ENCODE measurements at regions not wholly inside any gene's neighbourhood (a gene's known extent, or its start where the extent isn't known, plus 50 kb on each side); places are given as distances from the start of the nearest gene placed in this dataset.

DNA sequence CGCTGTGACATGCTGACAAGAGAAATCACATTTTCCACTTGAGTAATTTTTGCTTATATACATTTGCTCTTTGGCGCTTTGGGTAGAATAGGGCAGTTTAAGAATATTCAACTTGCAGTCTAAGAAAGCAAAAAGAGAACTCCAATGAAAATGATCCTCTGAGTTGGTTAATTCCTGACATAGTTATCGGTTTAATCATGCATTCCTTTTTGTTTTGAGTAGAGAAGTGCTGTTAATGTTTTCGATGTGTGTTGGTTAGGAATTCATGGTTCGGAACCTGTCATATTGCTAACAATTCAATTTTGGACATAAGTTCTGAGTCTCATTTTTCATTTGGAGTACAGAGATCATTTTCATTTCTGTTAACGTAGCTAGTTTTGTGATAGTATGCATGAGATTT is 700.6 kb upstream of the PITX2 start:
- no peak for ATAC-seq (ENCODE audit: insufficient read depth, low read depth)
- no peak for DNase-seq
- no peaks in the 10 kb centered on the region for H3K36me3 ChIP-seq (ENCODE audit: insufficient read depth, low read length)
- H2AFZ ChIP-seq (ENCODE audit: low read depth, low read length), result no peak overlapping the region
- TF ChIP-seq EZH2 (IDR thresholded peaks at IDR 0.05; ENCODE audit: borderline replicate concordance, low read depth, low read length, severe bottlenecking), result no peak
- TF ChIP-seq, protein P1, sequence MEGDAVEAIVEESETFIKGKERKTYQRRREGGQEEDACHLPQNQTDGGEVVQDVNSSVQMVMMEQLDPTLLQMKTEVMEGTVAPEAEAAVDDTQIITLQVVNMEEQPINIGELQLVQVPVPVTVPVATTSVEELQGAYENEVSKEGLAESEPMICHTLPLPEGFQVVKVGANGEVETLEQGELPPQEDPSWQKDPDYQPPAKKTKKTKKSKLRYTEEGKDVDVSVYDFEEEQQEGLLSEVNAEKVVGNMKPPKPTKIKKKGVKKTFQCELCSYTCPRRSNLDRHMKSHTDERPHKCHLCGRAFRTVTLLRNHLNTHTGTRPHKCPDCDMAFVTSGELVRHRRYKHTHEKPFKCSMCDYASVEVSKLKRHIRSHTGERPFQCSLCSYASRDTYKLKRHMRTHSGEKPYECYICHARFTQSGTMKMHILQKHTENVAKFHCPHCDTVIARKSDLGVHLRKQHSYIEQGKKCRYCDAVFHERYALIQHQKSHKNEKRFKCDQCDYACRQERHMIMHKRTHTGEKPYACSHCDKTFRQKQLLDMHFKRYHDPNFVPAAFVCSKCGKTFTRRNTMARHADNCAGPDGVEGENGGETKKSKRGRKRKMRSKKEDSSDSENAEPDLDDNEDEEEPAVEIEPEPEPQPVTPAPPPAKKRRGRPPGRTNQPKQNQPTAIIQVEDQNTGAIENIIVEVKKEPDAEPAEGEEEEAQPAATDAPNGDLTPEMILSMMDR (IDR thresholded peaks at IDR 0.05; ENCODE audit: borderline replicate concordance, extremely low read depth, low read length, poor library complexity, severe bottlenecking), result no peak
- no peaks in the 10 kb centered on the region for H3K79me2 ChIP-seq (ENCODE audit: insufficient read depth, low read length)
- H3K4me3 ChIP-seq (ENCODE audit: low read depth in 1 of 2, low read length in 2 of 2), result no peak overlapping the region
- no peak overlapping the region for H3K27ac ChIP-seq (ENCODE audit: low read length)
- H3K4me1 ChIP-seq (ENCODE audit: insufficient read depth, low read length), result no peaks in the 10 kb centered on the region
- no peak overlapping the region for H3K9ac ChIP-seq (ENCODE audit: low read depth, low read length)
- H3K4me2 ChIP-seq (ENCODE audit: insufficient read depth, low read length), result no peak overlapping the region
- no peaks in the 10 kb centered on the region for H3K27me3 ChIP-seq (ENCODE audit: insufficient read depth, low read length, poor library complexity)
- H3K9me3 ChIP-seq (ENCODE audit: insufficient read depth, low read length, severe bottlenecking), result no peaks in the 10 kb centered on the region
- H4K20me1 ChIP-seq (ENCODE audit: insufficient read depth, low read length), result no peaks in the 10 kb centered on the region

DNA sequence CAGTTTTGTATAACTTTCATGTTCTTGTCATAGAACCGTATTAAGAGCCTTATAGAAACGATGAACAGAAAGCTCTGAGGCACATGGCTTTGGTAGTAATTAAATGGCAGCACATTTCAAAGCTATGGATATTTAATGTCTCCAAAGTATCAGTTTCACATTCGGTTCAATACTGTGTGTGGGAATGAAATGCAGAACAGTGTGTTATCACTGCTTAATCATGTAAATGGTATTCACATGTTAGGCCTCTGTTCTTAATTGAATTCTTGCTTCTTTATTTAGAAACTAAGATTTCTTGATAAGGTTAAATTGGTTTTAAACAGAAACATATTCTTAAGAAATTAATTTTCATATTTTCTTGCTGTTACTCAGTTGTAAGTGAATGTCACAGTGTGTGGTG is 701.0 kb upstream of the PITX2 start:
- no peak overlapping the region for H3K9ac ChIP-seq (ENCODE audit: low read depth, low read length)
- H3K4me3 ChIP-seq (ENCODE audit: low read depth in 1 of 2, low read length in 2 of 2), result no peak overlapping the region
- no peaks in the 10 kb centered on the region for H3K27me3 ChIP-seq (ENCODE audit: insufficient read depth, low read length, poor library complexity)
- H3K4me2 ChIP-seq (ENCODE audit: insufficient read depth, low read length), result no peak overlapping the region
- ATAC-seq (ENCODE audit: insufficient read depth, low read depth), result no peak
- no peaks in the 10 kb centered on the region for H3K79me2 ChIP-seq (ENCODE audit: insufficient read depth, low read length)
- H3K36me3 ChIP-seq (ENCODE audit: insufficient read depth, low read length), result no peaks in the 10 kb centered on the region
- no peaks in the 10 kb centered on the region for H3K9me3 ChIP-seq (ENCODE audit: insufficient read depth, low read length, severe bottlenecking)
- TF ChIP-seq EZH2 (IDR thresholded peaks at IDR 0.05; ENCODE audit: borderline replicate concordance, low read depth, low read length, severe bottlenecking), result no peak
- TF ChIP-seq, protein P1 (IDR thresholded peaks at IDR 0.05; ENCODE audit: borderline replicate concordance, extremely low read depth, low read length, poor library complexity, severe bottlenecking), result no peak
- H2AFZ ChIP-seq (ENCODE audit: low read depth, low read length), result no peak overlapping the region
- no peak for DNase-seq
- H3K4me1 ChIP-seq (ENCODE audit: insufficient read depth, low read length), result no peaks in the 10 kb centered on the region
- no peak overlapping the region for H3K27ac ChIP-seq (ENCODE audit: low read length)
- H4K20me1 ChIP-seq (ENCODE audit: insufficient read depth, low read length), result no peaks in the 10 kb centered on the region

GRCh38 chr4:111326450-111326849 is 703.6 kb upstream of the PITX2 start:
- no peaks in the 10 kb centered on the region for H4K20me1 ChIP-seq (ENCODE audit: insufficient read depth, low read length)
- no peaks in the 10 kb centered on the region for H3K79me2 ChIP-seq (ENCODE audit: insufficient read depth, low read length)
- DNase-seq, result no peak
- H3K4me1 ChIP-seq (ENCODE audit: insufficient read depth, low read length), result no peaks in the 10 kb centered on the region
- H3K9me3 ChIP-seq (ENCODE audit: insufficient read depth, low read length, severe bottlenecking), result no peaks in the 10 kb centered on the region
- no peak overlapping the region for H3K27ac ChIP-seq (ENCODE audit: low read length)
- TF ChIP-seq EZH2 (IDR thresholded peaks at IDR 0.05; ENCODE audit: borderline replicate concordance, low read depth, low read length, severe bottlenecking), result no peak
- TF ChIP-seq, protein P1 (IDR thresholded peaks at IDR 0.05; ENCODE audit: borderline replicate concordance, extremely low read depth, low read length, poor library complexity, severe bottlenecking), result no peak
- no peak overlapping the region for H3K9ac ChIP-seq (ENCODE audit: low read depth, low read length)
- H3K4me3 ChIP-seq (ENCODE audit: low read depth in 1 of 2, low read length in 2 of 2), result no peak overlapping the region
- no peak overlapping the region for H2AFZ ChIP-seq (ENCODE audit: low read depth, low read length)
- ATAC-seq (ENCODE audit: insufficient read depth, low read depth), result no peak
- H3K4me2 ChIP-seq (ENCODE audit: insufficient read depth, low read length), result no peak overlapping the region
- no peaks in the 10 kb centered on the region for H3K36me3 ChIP-seq (ENCODE audit: insufficient read depth, low read length)
- no peaks in the 10 kb centered on the region for H3K27me3 ChIP-seq (ENCODE audit: insufficient read depth, low read length, poor library complexity)

DNA sequence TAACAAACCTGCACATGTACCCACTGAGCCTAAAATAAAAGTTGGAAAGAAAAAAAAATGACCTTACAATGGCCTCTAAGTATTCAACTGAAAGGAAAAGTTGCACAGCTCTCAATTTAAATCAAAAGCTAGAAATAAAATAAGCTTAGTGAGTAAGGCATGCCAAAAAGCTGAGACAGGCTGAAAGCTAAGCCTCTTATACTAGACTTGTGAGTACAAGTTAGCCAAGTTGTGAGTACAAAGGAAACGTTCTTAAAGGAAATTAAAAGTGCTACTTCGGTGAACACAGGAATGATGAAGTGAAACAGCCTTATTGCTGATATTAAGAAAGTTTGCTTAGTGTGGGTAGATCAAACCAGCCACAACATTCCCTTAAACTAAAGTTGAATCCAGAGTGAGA is 707.9 kb upstream of the PITX2 start:
- Histone ChIP-seq H3K4me1 (ENCODE audit: insufficient read depth, low read length) (no peaks in the 10 kb centered on the region), H3K9me3 (ENCODE audit: insufficient read depth, low read length, severe bottlenecking) (no peaks in the 10 kb centered on the region), H3K27ac (ENCODE audit: low read length) (no peak overlapping the region), H2AFZ (ENCODE audit: low read depth, low read length) (no peak overlapping the region), H3K79me2 (ENCODE audit: insufficient read depth, low read length) (no peaks in the 10 kb centered on the region), H3K27me3 (ENCODE audit: insufficient read depth, low read length, poor library complexity) (no peaks in the 10 kb centered on the region), H3K4me3 (ENCODE audit: low read depth in 1 of 2, low read length in 2 of 2) (no peak overlapping the region), H3K9ac (ENCODE audit: low read depth, low read length) (no peak overlapping the region), H4K20me1 (ENCODE audit: insufficient read depth, low read length) (no peaks in the 10 kb centered on the region), H3K4me2 (ENCODE audit: insufficient read depth, low read length) (no peak overlapping the region), H3K36me3 (ENCODE audit: insufficient read depth, low read length) (no peaks in the 10 kb centered on the region)
- TF ChIP-seq, protein P1 (IDR thresholded peaks at IDR 0.05; ENCODE audit: borderline replicate concordance, extremely low read depth, low read length, poor library complexity, severe bottlenecking), result no peak
- TF ChIP-seq EZH2 (IDR thresholded peaks at IDR 0.05; ENCODE audit: borderline replicate concordance, low read depth, low read length, severe bottlenecking), result no peak
- no peak for DNase-seq
- ATAC-seq (ENCODE audit: insufficient read depth, low read depth), result no peak

Measured in DND-41 (cell line).